Skeletal muscle tissue (tissue), 4 donors: ENCODE measurements at regions not wholly inside any gene's neighbourhood (a gene's known extent, or its start where the extent isn't known, plus 50 kb on each side); places are given as distances from the start of the nearest gene placed in this dataset. TPM values are rescaled to one million over a fixed set of nuclear protein-coding genes. Genes with fewer than 3 reads are reported as not detected.

Experiments
- H3K27ac ChIP-seq: one replicate; pipeline ENCODE4 v1.7.0; 2013; ENCODE audit warnings: mild to moderate bottlenecking, low read depth, low read length, inconsistent platforms
- H3K27me3 ChIP-seq, 3 donors: one replicate each; pipeline ENCODE4 v1.7.0; 2013; ENCODE audit warnings: low read length in 3 of 3; ENCODE audit not compliant: control insufficient read depth in 3 of 3, insufficient read depth in 3 of 3
- H3K36me3 ChIP-seq, 3 donors: one replicate each; pipeline ENCODE4 v1.7.0; 2013; ENCODE audit warnings: low read length in 3 of 3; ENCODE audit not compliant: control insufficient read depth in 3 of 3, insufficient read depth in 3 of 3
- H3K4me1 ChIP-seq, 3 donors: one replicate each; pipeline ENCODE4 v1.7.0; 2013; ENCODE audit warnings: low read length in 3 of 3, mild to moderate bottlenecking in 3 of 3; ENCODE audit not compliant: control insufficient read depth in 3 of 3, insufficient read depth in 3 of 3
- H3K4me3 ChIP-seq, 3 donors: one replicate each; pipeline ENCODE4 v1.7.0; 2013; ENCODE audit warnings: low read length in 3 of 3
- H3K9ac ChIP-seq, 3 donors: one replicate each; pipeline ENCODE4 v1.7.0; 2013; ENCODE audit warnings: low read length in 3 of 3, mild to moderate bottlenecking in 3 of 3, moderate library complexity in 2 of 3, low read depth in 1 of 3
- H3K9me3 ChIP-seq, 3 donors: one replicate each; pipeline ENCODE4 v1.7.0; 2013; ENCODE audit warnings: low read length in 3 of 3; ENCODE audit not compliant: control insufficient read depth in 3 of 3
- small RNA-seq: library from RNA; depleted of rRNA; stranded (forward); fragments of <200 nt; gene quantifications from one replicate; pipeline ENCODE3, GENCODE V24; 2014
- donor health status: Osteomylitis.

DNA sequence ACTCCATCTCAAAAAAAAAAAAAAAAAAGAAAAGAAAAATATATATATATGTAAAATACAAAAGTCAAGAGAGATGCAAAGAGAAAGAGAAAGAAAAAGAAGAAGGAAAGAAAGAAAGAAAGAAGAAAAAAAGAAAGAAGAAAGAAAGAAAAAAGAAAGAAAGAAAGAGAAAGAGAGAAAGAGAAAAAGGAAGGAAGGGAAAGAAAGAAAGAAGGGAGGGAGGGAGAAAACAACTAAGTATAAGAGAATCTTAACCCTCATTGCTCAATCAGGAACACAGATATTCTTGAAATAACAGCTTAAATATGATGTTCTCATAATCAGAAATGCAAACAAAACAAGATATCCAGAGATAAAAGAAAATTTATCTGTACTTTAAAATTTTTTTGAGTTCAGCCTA is 54.4 kb upstream of the MARCKS start:
- H3K9ac ChIP-seq, result no peak overlapping the region

GRCh38 chr6:113805173-113805790 is 51.9 kb upstream of the MARCKS start:
- no peaks in the 10 kb centered on the region for H3K9me3 ChIP-seq
- peak overlapping the region; percentile 28 for H3K27ac ChIP-seq
- H3K36me3 ChIP-seq, result no peaks in the 10 kb centered on the region
- H3K9ac ChIP-seq, result peak overlapping the region in 1 of 3 donors; percentile 17
- peaks cover 0 to 4% (median 4%) of the 10 kb centered on the region in 3 donors for H3K4me1 ChIP-seq
- H3K4me3 ChIP-seq, result no peak overlapping the region
- H3K27me3 ChIP-seq, result no peaks in the 10 kb centered on the region

More for the DNA sequence above, 54.4 kb upstream of the MARCKS start:
- Histone ChIP-seq H3K9me3 (no peaks in the 10 kb centered on the region), H3K4me1 (peaks cover 0 to 4% (median 4%) of the 10 kb centered on the region in 3 donors), H3K27ac (no peak overlapping the region), H3K4me3 (no peak overlapping the region), H3K36me3 (no peaks in the 10 kb centered on the region), H3K27me3 (no peaks in the 10 kb centered on the region)

DNA sequence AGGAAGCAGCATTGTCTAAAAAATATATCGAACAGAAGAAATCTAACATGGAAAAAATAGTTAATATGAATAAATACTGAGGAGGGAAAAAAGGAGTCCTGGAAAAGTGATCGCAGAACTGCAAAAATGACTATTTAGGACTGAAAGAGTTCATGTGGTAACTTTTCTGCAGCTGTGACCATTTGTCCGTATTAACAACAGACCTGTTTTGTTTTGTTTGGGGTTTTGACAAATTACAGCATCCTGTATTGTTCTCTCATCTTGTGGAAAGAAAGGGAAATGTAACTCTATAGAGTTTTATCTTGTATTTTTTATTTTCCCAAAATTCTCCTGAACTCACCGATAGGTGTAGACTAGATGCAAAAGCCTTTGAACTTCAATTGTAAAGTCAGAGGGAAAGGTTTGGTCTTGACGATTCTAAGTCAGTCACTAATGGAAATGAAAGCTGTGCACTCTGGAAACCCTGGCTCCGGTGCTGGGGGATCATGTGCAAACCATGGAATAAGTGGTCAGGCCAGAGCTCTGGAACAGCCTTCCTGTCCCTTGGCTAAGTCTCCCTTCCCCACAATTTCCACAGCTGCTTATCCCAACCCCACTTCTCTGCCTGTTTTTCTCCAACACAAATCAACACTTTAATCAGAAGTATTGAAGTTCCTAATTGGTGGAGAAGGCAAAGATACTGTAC is 51.2 kb upstream of the MARCKS start:
- H3K4me1 ChIP-seq, result peaks cover 0 to 4% (median 4%) of the 10 kb centered on the region in 3 donors
- no peaks in the 10 kb centered on the region for H3K9me3 ChIP-seq
- peak overlapping the region; percentile 28 for H3K27ac ChIP-seq

More for the DNA sequence above, 51.2 kb upstream of the MARCKS start:
- Histone ChIP-seq H3K9ac (no peak overlapping the region), H3K4me3 (no peak overlapping the region), H3K27me3 (no peaks in the 10 kb centered on the region), H3K36me3 (no peaks in the 10 kb centered on the region)

Small RNA genes in the stretch of these regions (small RNA-seq; reads per million reads assigned to genes)
- not detected for gene RNU6-1163P
